Esophagus muscularis mucosa (tissue), 3 donors: ENCODE measurements at regions not wholly inside any gene's neighbourhood (a gene's known extent, or its start where the extent isn't known, plus 50 kb on each side); places are given as distances from the start of the nearest gene placed in this dataset.

Experiments
- CTCF ChIP-seq, 3 experiments: fragments of 200-600 bp in 2 of 3; fragments of 450-650 bp in 1 of 3; sonication (generic) in 2 of 3; IDR thresholded peaks; one replicate each; pipeline ENCODE4 v1.5.1; 2017 to 2019; ENCODE audit warnings: antibody characterized with exemption in 3 of 3, mild to moderate bottlenecking in 2 of 3, moderate library complexity in 1 of 3
- POLR2A ChIP-seq: fragments of 450-650 bp; IDR thresholded peaks from one replicate; pipeline ENCODE4 v1.6.1; 2017; ENCODE audit warnings: antibody characterized with exemption, moderate library complexity, mild to moderate bottlenecking, low read depth
- POLR2AphosphoS5 ChIP-seq, 2 donors: sonication (generic); formaldehyde crosslinking; IDR thresholded peaks; one replicate each; pipeline ENCODE4 v1.6.1; 2017; ENCODE audit warnings: antibody characterized with exemption in 2 of 2

- TF ChIP-seq POLR2AphosphoS5 (IDR thresholded peaks at IDR 0.05): no peak
- TF ChIP-seq POLR2A: no peak
- TF ChIP-seq CTCF (IDR thresholded peaks at IDR 0.05): no peak
These were observed 699.0 kb downstream of the METTL4 start for GRCh38 chr18:1872274-1872673.
